NCI-H1930 (cell line): ENCODE measurements at regions not wholly inside any gene's neighbourhood (a gene's known extent, or its start where the extent isn't known, plus 50 kb on each side); places are given as distances from the start of the nearest gene placed in this dataset.

Experiments
- DNase-seq, 2 experiments: peaks; one replicate each; lab custom pipeline; 2025; lab: John Stamatoyannopoulos, UW

DNA sequence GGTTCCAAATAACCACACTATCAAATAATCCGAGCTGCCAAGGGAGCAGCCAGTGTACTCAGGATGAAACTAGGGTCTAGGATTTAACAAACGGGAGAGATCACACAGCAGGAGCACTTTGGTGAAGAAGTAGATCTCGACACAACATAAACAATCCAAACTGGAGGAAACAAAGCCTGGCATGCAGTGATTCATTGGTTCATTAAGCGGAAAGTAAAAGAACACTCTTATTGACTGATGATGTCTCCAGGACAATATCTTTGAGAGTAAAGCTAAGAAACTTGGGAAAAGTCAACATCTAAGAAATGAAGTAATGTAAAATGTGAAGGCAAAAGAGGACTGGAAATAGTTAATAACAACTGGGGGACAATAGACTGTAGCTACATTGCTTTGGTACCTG lies 1478.3 kb upstream of the CDH9 start:
- no peak for DNase-seq

DNA sequence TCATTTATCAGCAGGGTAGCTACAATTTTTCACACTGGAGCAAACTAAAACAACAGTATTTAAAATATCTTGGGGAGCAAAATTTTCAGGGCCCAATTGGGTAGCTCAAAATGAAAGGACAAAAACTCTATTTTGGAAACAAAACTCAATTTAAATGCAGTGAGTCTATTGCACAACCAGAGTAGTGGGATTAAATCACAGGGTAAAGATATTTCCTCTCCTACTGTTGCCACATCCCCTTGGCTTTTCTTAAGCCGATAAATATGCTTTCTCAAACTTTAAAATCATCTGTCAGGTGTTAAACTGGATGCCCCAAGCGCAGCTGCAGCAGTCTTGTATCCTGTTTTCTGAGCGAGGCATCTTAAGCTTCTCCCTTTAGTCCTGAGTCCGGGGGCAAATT lies 1474.3 kb upstream of the CDH9 start:
- DNase-seq, result no peak

DNA sequence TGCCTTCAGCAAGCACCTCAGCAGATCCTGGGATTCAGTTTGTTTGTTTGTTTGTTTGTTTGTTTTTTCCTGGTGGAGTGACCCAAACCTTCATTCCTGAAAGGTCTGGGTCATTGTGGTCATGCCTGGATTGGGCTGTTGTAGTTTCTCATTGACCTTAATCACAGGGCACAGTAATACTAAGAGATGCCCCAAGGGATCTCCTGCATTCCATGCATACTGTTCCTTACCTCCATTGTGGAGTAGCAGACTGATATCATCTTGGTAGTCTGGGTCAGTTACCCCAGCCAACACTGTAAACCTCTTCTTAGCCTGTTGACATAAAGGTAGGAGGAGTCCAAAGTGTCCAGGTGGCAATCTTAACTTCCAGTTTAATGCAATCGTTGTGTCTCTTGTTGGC lies 1466.7 kb upstream of the CDH9 start:
- no peak for DNase-seq

DNA sequence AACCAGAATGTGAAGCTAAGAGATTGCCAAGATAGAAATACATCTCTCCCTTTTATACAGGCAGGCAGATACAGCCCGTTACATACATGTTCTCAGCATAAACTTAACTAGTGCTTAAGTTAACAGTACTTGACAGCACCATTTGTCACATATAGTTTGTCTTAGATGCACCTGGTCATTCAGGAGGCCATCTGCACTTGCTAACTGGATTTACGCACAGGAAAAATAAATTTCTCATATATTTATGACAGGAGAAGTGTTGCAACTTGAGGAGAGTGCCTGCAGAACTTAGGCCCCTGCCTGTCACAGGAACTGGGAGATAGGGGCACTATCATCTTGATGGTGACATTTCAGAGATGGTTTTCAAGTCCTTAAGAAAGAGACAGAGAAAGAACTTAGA lies 1462.1 kb upstream of the CDH9 start:
- DNase-seq, result no peak

DNA sequence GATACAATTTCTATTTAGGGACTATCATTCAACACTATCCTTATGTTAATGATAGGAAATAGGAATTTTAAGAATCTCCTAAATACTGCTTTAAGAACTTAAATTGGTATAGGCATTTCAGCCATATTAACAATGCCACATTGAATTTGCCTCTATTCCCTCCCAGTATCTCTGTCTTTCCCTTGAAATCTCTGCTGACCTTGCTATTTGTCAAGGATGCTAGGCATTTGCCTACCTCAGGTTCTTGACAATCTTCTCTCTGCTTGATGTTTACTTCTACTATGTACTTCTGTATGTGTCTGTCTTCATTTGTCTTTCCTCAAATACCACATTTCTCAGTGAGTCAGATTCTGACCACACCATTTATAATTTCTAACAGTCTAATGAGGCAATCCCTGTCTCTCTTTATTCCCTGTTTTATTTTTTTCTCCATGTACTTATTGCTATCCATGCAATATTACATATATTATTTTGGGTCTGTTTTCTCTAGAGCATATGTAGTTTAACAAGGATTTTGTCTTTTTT lies 1461.4 kb upstream of the CDH9 start:
- no peak for DNase-seq

DNA sequence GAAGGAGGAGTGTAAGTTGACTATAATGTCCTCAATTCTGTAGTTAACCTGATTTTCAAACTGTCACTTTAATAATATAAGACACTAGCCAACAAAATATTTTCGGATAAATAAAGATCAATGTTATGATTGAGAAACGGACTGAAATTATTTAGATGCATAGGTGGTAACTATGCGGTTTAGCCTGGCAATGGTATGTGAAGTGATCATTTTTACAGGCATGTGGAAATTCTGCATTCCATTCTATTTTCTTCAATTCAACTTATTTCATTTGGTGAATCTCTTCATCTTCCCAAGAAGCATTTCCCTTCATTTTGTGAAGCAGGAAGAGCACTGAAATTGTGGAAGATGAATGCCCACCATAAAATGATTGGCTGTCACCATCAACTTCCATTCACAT lies 1457.5 kb upstream of the CDH9 start:
- no peak for DNase-seq

DNA sequence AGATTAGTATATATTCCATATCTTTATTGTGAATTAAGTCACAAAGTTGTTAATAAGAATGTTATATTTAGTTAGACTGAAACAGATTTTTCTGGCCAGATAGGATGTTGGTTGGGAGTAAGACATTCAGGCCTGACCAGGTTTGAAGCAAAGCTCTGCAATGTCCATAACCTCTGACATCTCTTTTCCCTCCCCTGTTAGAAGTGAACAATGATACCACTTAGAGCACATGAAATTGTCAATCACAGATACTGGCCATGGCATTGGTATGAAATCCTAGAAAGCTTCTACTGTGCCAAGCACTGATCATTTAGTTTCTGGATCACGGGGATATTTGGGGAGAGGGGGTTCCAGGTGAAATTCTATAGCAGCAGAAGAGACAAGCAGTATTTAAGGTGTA lies 1455.1 kb upstream of the CDH9 start:
- DNase-seq, result no peak

DNA sequence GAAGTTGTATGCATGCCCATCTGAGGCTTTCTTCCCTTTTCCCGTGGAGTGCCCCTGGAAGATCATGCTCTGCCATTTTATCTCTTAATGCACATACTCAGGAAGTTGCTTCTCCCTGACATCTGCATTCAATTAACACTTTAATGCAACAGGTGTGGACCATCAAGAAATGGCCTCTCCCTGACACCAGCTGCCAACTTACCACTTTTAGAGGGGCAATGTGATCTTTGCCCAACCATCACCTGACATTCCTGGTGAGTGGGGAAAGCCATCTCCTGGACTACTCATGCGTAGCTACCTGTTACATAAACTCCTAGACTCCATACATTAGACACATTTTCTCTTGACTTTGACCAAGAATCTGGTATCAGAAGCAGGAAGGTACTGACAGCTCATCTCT lies 1450.4 kb upstream of the CDH9 start:
- DNase-seq, result no peak

DNA sequence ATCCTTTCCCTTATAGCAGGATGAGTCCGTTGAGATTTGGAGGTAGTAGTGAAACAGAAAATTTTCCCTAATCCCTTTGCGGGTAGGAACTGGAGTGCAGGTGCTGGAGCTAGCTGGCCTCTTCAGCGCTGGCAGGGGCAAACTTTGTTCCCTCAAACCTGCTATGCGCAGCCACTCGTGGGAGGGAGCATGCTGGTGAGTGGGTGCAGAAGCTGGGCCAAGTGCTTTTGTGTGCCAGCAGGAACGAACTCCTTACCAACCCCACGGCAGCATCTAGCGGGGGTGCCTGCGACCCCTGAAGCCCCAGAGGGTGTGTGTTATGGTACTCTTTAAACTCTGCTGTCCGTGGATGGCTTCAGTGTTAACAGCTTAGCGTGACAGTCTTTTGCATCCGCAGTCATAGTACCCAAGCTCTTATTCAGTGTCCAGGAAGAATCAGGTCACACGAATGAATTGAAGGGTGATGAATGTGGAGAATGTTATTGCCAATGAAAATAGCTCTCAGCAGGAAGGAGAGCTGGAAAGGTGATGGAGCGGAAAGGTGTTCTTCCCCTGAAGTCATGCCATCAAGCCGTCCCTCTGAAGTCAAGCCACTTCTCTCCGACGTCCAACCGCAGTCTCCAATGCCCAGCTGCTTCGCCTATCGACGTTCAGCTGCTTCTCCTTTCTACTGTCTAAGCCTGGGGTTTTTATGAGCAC lies 1445.1 kb upstream of the CDH9 start:
- no peak for DNase-seq

DNA sequence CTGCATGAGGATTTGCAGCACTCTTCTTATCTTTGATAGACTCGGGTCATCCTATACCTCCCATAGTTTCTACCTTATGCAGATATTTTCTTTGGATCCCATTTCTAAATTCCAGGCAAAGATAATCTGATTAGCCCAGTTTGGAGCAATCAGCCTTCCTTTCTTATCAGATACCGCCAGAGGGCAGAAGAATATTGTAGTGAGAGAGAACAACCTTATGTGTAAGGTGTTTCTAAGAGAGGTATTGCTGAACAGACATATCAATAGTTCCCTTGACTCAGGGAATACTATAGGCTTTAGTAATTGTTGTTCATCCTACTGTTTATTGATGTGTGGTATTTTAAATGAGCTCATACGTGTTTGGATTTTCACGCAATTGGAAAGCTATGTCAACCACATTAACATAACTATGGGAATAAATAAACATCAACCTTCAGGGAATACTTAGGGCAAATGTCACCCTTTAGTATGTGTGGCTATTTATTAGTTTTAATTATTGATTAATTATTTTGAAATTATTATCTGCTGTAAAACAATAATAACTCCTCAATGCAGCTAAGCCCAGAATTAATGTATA lies 1435.2 kb upstream of the CDH9 start:
- DNase-seq, result no peak

DNA sequence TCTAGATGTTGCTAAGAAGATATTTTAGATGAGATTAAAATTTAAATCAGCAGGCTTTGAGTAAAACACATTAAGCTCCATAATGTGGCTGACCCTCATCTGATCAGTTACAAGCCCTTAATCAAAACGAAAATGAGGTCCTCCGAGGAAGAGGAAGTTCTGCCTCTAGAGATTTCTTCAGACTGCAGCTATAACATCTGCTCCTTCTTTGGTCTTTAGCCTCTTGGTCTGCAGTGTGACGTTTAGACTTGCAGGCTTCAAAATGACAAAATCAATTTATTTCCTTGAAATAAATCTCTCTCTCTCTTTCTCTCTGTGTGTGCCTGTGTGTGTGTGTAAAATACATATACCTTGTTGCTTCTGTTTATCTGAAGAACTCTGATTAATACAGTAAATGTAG lies 1429.8 kb upstream of the CDH9 start:
- DNase-seq, result no peak

DNA sequence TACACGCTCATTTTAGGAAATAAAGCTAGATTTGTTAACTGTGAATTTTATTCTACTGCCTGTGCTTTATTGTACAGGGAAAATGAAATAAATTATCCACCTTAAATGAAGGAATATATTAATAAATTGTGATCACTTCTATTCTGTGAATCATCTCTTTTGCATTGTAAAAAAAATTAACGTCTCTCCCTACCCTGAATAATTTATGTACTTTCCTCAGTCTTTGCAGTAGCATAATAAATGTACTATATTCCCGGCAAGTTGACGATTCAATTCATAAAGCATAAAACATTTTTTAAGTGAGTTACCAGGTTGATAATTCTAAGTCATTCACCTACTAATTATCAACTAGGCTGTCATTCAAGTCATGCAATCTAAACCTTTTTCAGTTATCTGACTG lies 1425.3 kb upstream of the CDH9 start:
- DNase-seq, result no peak

DNA sequence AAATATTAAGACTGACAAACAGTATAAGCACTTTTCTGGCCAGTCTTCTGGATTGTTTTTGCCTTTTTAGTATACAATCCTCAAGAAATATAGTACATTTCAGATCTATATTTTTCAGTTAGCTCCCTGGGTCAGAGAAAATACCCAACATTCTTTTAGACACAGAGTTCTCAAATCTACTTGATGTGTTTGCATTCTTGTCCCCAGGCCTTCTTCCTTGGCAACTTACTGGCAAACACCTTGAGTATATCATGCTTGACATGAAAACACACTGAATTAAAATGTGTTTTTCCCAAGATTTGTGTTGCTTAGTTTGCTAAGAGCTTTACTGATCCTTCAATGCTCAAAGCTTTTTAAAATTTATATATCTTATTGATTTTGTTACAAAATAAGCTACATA lies 1413.1 kb upstream of the CDH9 start:
- DNase-seq, result no peak

DNA sequence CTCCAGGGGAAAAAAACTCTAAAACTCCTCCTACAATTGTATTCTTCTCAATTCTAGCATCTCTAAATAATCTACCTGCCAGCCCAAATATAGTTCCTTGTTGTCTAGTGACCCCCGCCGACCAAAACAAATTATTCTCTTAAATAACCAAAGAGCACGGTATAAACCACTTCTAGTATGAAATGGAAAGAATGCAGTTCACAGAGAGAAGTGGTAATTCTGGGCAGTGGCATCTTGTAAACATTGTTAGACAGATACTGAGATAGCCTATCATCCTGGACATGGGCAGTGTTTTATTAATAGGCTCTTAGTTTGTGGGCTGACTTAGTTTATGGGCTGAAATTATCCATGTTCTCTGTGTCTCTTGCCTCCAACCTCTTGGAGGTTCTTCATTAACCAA lies 1412.6 kb upstream of the CDH9 start:
- no peak for DNase-seq

DNA sequence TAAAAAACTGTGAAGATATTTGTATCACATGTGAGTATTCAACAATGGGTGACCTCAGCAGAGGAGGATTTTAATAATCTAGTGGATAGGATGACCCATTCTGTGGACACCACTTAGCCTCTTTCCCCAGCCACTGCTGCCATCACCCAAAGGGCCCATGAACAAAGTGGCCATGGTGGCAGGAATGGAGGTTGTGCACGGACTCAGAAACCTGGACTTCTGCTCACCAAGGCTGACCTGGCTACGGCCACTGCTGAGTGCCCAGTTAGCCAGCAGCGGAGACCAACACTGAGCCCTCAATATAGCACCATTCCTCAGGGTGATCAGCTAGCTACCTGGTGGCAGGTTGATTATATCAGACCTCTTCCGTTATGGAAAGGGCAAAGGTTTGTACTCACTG lies 1410.4 kb upstream of the CDH9 start:
- DNase-seq, result no peak

DNA sequence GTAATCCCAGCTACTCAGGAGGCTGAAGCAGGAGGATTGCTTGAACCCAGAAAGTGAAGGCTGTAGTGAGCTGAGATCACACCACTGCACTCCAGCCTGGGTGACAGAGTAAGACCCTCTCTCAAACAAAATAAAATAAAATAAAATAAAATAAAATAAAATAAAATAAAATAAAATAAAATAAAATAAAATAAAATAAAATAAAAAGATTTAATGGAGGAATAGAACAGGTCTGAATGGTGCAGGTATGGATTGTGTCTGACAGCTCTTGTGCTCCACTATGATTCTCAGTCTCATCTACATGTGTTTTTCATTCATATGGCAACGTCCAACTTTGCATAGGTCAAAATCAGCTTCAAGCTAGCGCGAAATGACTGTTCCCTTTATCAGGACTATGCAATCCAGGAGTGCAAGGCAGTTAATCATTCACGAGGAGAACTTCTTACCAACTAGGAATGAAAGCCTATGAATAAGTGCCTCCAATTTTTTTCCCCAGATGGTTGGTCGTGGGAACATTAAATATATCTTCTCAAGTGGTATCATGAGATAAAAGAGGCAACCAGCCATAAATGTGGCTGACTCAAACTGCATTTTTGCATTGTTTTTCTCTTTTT lies 1392.3 kb upstream of the CDH9 start:
- DNase-seq, result no peak

DNA sequence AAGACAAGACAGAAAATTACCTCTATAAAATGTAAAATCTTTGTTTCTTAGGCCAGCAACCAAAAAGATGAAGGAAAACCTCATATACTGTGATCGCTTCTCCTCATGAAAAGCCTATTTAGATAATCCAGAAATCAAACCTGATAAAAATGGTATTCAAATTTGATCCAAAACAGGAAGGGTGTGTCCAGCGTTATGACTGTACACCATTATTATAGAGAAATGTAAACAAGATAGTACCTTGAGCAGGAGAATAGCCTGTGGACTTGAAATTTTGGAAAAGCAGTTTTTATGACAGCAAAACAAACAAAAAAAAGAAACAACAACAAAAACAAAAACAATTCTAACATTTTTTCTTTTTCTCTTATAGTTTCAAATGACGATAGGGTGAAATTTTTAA lies 1382.8 kb upstream of the CDH9 start:
- no peak for DNase-seq

DNA sequence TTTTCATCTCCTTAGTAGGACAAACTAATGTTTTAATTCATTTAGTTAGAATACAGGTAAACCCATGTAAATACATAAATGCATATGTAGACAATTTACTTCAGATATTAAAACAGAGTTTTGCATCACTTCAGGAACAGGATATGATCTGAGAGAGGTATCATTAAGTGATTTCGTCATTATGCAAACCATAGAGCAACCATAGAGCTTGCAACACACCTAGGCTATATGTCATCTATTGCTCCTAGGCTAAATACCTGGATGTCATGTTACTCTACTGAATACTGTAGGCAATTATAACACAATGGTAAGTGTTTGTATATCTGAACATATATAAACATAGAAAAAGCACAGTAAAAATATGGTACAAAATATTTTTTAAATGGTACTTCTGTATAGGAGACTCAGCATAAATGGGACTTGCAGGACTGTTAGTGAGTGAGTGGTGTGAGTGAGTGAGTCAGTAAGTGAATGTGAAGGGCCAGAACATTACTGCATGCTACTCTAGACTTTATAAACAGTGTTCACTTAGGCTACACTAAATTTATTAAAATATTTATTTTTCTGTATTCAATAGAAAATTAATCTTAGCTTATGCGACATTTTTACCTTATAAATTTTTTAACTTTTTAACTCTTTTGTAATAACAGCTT lies 1377.5 kb upstream of the CDH9 start:
- DNase-seq, result no peak

DNA sequence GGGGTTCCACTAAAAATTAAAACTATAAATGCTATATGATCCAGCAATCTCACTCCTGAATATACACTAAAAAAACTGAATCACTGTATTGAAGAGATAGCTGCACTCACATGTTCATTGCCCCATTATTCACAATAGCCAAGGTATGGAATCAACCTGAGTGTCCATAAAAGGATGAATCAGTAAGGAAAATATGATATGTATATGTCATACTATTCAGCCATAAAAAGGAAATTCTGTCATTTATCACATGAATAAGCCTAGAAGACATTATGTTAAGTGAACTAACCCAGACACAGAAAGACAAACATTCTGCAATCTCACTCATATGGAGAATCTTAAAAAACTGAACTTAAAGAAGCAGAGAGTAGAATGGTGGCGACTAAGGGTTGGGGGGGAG lies 1376.2 kb upstream of the CDH9 start:
- DNase-seq, result no peak

DNA sequence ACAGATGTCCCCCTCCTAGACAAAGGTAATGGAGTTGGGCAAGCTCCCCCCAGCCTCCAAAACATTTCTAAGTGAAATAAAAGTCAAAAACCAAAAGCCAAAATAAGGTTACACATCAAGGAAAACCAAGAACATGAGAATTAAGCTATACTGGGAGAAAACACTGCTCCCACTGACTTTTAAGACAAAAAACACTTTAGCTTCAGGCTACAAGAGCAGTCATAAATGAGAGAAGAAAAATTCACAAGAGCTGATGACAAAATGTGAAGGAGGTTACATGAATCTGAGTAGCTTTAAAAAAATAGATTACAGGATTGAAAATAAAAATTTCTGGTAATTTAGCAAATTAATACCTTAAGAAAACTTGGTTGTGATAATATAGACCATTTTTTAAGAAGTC lies 1370.3 kb upstream of the CDH9 start:
- no peak for DNase-seq

DNA sequence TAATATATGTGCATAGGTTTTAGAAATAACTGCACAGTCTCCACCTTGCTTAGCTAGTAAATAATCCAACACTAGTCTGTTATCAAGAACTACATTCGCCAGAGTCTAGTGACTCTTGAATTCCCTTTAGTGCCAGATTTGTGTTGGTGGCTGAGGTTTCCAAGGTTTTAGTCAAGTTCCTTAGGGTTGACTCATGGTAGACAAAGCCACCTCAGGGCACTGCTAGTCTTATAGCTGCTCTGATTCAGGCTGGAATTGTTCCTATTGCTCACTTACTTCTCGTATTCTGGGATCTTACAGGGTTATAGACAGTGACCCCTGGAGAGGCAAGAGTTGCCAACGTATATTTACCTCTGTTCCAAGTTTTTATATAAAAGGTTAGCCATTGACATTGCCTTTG lies 1369.8 kb upstream of the CDH9 start:
- DNase-seq, result no peak

DNA sequence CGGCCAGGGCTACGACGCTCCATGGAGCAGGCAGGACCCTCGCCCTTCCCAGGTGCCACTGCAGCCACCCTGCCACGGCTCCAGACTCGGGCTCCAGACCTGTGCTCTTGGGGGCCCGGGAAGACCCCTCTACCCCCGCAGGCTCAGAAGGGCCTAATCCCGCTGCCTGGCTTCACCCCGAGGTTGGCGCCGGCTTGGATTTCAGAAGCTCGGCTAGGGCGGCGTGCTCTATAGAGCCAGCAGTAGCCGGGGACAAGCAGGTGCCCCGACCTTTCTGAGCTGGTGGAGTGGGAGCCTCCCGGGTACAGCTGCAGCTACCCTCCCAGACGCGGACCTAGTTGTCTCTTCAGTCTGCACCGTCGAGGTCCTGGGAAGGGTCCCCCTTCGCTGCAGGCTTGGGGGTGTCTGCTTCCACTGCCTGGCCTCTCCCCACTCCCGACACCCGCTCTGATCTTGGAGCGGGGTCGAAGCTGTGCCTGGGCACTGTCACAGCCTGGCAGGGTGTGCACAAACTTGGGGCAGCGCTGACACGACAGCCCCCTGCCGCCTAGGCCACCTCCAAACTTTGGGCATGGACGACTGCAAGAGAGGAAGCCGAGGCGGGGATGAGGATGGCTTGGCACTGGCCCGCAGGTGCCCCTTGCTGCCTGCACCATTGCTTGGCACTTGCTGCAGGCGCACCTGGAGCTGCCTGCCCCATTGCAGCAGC lies 1366.1 kb upstream of the CDH9 start:
- DNase-seq, result no peak

DNA sequence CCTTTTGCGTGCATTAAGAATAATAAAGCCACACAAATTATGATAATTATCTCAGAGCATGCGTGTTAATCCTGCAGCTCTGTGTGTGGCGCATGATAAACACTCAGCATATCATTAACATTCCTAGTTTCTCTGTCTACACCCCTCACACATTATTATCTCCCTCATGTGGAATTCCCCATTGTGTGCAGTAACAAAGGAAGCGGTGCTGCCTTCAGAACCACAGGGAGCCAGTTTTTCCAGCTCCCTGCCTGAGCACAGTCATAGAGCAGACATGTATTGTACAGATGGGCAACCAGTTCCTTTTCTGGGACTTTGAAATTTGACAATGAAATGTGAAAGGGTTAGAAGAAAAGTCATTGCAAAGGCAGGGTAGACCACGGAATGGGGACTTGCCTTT lies 1365.5 kb upstream of the CDH9 start:
- no peak for DNase-seq
